HG03442 (cell line): ENCODE measurements at regions not wholly inside any gene's neighbourhood (a gene's known extent, or its start where the extent isn't known, plus 50 kb on each side); places are given as distances from the start of the nearest gene placed in this dataset.
"Not testable (repeated sequence)": the region's sequence is repeated elsewhere in the genome, so short reads cannot be mapped to it uniquely, and the experiment has no call there.

ENCODE experiments used
- ATAC-seq: cut with Tn5 transposase; IDR thresholded peaks from one replicate; pipeline ENCODE4 v1.9.1; 2021; ENCODE audit warnings: mild to moderate bottlenecking, moderate library complexity; ENCODE audit not compliant: unreplicated experiment

DNA sequence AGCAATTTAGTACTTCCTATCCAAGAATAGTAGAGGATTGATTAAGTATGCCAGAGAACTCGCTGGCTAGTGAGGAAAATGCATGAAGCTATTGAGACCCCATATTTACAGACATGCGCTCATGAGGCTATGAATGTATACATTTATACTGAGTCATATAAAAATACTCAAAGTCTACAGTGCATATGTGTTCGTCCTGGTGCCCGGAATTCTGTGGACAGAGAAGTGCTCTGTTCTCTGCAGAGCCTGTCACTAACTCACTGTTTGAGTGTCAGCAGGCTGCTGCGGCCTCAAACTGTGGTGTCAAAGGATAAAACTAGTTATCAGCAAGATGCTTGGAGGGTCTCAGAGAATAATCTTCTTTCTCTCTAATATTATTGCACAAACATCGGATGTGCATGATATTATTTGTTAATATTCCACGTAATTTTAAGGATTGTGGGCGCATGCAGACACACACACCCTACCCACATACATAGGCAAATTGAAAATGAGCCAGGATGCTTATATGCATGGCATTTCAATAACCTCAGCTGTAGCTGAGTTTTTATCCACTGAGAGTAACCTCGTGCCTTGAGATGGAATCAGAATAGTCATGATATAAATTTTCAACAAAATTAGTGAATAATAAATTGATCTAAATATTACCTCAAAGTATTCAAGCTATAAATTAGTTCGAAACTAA, 50.0 kb upstream of the TSC22D2 start:
- no peak for ATAC-seq

DNA sequence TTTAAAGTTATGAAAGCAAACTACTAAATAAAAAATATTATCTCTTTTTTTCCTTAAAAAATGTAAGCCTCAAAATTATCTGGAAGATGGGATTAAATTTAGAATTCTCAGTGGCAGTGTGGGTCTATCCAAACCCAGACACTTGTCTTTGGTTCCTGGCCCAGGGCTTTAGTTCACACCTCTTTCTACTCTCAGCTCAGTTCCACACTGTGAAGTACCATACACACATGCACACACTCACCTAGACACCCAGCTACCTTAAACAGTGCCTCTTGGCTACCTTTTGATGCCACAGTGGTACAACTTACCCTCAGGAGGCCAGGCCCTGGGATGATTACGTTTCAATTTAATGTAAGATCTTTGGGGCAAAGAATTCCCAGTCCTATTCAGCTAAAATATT, 51.0 kb upstream of the TSC22D2 start:
- ATAC-seq, result no peak

DNA sequence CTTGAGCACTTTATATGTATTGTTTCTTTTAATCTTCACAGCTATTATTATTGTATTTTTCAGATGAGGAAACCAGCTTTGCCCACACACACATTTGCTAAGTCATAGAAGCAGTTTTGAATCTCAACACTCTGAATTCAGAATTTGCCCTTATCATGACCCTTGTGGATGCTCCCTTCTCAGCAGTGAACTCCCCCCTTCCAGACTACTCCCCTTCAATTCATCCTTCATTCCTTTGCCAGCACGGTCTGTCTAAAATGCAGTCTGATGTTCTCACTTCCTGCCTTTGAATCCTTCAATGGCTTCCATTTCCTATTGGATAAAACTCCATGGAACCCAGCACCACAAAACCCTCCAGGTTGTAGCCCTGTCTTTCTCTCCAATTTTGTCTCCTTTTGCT, 52.5 kb upstream of the TSC22D2 start:
- ATAC-seq, result no peak

DNA sequence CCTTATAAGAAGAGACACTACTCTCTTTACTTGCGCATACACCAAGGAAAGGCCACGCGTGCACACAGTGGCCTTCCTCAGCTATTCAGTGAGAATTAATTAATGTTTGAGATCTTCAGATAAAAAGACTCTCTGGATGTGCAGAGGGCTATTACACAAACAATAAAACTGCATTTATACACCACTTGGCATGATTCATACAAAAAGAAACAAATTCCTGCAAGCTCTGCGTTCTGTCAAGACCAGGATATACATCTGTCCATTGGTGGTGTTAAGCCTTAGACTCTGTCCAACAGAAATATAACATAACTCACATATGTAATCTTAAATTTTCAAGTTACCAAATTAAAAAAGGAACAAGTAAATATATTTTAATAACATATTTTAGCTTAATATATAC, 55.2 kb upstream of the TSC22D2 start:
- no peak for ATAC-seq

DNA sequence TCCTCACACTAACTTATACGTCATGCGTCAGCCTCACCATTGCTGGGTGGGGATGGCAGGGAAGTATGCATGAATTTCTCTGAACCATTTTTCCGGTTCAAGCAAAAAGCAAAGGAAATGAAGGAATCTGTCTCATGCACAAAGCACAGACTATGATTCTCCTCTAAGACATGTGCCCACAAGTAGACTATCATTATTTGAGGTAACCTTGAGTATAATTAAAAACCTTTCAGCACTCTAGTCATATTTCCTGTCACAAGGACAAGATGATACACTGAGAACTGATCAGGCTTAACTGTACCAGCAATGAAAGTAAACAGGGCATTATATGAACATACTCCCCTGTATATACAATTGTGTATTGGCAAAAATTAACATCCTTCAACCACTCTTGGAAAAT, 56.7 kb upstream of the TSC22D2 start:
- ATAC-seq, result no peak

DNA sequence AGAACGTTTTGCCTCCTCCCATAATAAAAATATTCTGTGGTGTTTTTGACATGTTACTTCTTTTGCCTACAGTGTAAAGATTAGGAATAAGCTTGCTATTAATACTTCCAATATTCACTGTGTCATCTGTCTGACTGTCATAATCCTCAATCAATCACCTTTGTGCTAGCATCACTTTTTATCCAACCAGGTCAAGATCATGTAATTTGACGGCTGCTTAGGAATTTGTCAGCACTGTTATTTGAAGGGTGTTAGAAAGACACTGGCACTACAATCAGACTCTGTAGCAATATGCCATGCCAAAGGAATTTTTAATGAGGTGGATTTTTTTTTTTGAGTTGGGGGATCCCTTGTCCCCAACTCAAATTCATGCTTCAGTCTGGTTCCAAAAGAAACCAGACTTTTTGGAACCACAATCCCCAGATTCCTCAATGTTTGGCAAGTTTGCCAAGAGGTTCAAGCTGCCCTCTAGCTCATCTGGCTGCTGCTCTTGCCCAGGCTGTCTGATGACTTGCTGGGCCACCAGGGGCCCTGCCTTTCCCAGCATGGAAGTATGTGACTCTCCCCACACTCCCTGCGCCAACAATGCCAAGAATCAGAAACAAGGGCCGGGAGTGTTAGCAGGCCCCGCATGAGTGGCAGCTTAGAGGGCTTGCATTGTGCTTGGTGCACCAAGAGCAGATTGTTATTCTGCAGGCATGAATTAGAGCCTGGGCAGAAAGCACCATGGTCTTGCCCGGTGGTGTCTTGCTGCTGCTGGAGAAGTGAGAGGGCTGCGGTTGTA, 58.6 kb upstream of the TSC22D2 start:
- no peak for ATAC-seq

DNA sequence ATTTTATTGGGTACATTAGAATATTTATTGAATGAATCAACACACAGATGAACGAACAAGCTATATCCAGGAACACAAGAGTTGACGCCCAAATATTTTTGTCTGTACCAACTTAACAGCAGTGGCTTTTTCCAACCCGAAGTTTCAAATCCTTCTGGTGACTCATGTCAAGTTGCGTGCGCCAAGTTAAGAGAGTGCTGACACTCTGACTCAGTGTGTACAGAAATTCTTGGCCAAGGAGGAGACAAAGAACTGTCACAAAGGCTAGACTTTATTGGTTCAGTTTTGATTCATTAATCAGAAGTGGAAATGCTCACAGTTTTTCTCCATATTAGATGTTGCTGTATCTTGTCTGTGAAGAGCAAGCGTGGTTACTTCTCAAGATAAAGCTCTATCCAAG, 59.6 kb upstream of the TSC22D2 start:
- ATAC-seq, result no peak

DNA sequence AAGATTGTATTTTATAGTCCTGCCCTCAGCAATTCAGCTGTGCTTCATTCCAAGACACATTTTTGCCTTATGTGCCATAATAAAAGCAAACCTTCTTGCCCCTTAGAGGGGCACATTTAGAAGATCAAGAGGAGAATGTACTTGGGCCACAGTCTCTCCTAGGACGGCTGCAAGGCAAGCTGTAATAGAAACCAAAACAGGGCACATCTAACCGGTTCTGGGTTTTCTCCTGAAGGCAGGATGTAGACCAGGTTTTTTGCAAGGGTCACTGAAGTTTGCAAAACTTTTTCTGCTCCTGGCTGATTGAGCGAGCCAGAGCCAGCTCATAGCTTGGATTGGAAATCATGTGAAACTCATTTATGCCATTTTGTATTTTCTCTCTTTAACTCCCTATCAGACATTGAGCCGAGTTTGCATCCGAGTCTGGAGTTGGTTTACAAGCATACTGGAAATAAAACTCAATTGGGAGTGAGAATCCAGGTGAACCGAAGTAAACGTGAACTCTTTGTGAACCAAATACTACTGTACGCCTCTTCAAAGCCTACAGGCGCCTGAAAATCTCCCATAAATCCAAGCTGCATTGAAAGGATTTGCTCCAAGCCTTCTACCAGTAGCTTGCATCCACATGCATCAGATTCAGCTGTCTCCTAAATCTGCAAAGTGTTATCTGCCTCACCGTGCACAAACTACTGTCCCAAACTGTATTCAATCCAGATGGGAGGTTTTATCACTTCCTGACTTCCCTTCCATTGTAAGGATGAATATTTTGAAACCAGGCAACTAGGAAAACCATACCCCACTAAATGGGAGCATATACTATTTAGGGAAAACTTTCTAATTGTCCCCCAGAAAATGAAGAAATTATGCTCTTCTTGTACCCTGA, 60.9 kb upstream of the TSC22D2 start:
- ATAC-seq, result no peak

DNA sequence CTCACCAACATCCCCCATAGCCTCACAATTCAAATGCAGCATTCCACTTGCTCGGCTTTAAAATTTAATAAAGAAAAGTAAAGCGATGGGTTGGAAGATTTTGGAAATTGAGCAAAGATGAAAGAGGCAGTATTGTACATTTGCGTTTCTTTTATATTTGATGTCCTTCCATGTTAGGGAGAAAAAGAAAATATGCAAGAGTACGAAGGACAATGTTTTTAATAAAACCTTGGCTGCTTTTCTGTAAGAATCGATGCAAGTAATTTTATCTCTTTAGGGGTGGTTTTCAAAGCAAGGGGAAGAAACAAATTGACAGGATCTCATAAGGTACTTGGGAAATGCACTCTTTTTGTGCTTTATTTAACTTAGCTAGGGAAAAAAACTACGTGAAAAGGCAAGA, 61.8 kb upstream of the TSC22D2 start:
- ATAC-seq, result no peak

DNA sequence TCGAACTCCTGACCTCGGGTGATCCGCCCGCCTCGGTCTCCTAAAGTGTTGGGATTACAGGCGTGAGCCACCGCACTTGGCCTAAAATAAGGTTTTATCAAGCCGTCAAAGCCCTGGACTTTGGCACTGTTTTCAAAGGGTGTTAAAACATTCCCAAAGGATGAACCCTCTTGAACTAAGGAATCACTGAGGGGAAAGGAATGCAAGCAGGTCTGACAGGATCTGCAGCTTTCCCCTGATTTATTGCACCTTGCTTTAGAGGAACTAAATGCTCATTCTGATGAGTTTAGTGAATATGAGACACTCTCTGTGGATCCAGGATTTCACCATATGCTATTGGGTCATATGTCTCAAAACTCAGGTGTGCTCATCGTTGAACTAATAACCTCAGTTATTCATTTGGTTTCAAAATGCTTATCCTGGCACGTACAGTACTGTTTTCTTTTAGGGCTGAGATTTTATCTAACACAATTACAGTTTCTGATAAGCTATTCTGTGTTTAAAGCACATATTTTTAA, 63.0 kb upstream of the TSC22D2 start:
- no peak for ATAC-seq

DNA sequence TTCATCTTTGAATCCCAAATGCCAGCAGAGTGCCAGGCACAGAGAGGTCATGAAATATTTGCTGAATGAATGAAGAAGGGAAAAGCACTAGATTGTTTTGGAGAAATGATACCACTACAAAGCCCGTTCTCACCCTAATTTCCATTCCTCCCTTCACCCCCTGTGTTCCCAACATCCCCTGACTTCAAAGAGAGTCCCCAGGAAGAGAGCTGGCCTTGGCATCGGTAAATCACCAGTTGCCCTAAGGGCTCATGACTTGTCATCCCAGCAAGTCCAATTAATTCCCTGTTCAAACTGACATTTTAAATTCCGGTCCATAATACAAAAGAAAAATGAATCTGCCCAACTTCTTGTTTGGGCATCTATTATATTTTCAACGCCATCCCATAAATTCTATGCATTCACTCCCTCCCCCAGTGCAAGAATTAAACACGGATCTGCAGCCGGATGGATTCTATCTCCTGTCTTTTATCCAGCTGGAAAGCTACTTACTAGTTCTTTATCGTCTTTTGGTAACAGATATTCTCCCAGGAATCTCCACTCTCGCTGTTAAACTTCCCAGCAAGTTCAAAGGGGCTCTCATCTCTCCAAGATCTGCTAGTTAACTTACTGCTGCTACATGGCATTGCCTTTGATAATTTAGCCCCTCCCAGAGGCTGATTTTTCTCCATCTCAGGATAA, 63.9 kb upstream of the TSC22D2 start:
- ATAC-seq, result no peak

DNA sequence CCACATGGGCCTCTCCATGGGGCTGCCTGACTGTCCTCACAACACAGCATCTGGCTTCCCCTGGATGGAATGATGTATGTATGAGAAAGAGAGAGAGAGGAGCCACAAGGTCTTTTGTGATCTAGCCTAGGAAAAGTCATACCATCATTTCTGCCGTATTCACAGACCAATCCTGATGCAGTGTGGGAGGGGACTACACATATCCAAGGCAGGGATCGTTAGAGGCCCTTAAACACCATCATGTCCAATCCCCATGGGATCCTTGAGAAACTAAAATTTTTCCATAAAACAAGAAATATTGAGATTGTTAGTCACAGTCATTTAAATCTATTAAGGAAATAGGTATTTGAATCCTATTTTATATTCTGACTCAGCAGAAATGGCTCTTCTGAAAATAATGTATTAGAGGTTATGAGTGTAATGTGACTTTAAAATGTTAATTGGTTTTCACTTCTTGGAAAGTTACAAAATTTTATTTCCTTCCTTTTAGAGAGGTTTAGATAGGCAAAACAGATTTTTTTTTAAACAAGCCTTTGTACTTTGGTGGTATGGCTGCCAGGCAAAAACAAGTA, 65.1 kb upstream of the TSC22D2 start:
- no peak for ATAC-seq

DNA sequence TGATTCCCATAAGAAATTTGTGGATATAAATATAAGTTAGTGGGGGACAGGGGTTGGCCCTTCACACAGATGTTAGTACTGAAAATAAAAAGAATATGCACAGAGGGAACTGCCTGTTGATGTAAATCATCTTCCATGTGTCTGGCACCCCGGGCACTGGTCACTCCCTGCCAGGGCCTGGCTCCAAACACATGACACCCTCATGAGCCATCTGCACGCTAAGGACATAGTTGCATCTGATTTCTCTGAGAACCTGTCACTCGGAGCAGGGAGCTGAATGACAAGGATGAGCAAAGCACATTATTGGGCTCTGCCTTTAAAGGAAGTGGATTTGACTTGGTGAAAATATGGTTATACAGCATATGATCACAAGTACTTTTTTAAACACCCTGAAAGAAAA, 66.2 kb upstream of the TSC22D2 start:
- ATAC-seq, result no peak

DNA sequence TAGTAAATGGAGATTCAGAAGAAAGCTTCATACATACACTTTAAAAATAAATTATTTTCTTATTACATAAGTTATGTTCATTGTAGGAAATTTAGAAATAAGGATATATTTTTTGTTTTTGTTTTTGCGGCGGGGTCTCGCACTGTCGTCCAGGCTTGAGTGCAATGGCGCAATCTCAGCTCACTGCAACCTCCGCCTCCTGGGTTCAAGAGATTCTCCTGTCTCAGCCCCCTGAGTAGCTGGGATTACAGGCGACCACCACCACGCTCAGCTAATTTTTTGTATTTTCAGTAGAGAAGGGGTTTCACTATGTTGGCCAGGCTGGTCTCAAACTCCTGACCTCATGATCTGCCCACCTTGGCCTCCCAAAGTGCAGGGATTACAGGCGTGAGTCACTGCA, 71.7 kb upstream of the TSC22D2 start:
- ATAC-seq, result not testable (repeated sequence)

DNA sequence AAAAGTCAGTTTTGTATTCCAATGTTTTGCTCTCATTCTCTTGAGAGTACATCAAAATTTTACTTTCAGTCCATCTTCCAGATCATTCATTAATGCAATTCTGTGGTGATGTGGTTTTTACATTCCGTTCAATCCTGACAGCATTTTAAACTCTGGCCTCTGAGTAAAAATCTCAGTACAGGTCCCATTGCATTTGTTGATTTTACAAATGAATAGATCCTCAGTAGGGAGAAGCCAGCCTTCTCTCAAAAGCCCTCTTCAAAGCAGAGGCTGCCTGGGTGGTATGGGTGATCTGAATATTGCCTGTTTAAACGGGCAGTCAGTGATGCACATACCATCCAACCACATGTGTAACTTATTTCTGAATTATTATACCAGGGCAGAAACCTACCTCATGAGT, 72.5 kb upstream of the TSC22D2 start:
- ATAC-seq, result no peak

DNA sequence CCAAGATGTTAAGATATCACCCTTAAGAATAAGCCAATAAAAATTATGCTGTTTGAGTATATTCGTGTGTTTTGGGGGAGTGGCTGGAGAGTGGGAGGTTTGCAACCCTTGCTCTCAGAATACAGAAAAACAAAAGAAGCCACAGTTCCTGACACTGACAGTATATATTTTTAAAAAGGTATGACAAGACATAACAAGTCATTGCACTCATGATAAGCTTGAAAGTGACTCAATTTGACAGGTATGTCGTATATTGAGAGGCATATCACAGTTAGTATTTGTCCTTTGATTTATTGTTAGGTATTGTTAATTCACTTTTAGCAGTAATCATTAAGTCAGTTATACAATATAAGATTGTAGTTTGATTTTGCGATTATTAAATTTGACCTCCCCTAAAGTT, 73.1 kb upstream of the TSC22D2 start:
- no peak for ATAC-seq

DNA sequence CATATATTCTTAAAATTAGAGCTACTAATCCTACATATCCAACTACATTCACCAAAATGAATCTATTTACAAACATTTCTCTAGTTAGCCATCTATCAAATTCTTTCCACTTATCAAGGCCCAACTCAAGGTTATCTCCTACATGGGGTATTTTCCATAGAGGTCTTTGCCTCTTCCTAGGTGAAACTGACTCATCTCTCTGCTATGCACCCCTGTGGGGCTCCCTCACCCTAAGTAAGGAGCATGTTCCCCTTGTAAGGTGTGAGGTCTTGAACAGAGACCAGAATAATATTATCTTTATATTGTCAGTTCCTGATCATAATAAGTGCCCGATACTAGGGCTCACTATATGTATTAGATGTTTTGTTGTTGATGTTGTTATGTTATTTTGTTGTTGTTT, 74.6 kb upstream of the TSC22D2 start:
- no peak for ATAC-seq

DNA sequence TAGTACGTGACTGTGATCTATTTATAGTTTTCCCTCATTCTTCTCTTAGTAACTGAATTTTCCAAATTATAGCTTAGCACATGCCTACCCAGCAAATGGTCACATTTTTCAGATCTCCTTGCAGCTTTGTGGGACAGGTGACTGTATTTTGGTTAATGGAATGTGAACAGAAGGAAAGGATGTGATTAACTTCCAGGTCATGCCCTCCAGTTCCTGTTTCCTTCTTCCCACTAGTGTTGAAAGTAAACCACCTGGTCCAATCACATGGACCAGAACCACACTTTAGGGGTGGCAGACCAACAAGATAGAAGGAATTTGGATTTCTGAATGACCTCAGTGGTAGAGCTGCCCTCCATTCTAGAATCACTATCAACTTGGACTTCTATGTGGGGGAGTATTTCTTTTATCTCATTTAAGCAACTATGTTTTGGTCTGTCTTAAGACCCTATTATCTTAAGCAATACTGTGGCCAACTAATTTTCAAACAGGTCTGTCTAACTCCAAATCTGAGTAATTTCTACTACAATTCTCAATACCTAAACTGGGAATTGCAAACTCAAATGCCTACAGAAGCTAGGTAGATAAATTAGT, 76.0 kb upstream of the TSC22D2 start:
- ATAC-seq, result no peak

DNA sequence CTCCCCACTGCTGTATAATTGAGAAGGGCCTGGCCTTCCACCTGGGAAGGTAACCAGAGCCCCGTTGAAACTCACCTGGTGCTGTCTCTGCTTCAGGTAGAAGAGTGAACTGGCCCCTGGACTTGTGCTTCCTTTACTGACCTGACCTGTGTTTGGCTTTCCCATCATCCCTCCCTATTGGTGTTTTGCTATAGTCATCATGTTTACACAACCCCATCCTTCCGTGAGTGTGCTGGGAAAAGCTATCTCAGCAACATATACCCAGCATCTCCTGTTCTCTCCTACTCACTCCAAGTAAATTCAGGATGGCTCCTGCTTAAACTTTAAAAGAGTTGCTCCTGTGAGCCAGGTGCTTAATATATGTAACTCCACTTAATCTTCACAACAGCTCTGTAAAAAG, 77.2 kb upstream of the TSC22D2 start:
- ATAC-seq, result no peak

DNA sequence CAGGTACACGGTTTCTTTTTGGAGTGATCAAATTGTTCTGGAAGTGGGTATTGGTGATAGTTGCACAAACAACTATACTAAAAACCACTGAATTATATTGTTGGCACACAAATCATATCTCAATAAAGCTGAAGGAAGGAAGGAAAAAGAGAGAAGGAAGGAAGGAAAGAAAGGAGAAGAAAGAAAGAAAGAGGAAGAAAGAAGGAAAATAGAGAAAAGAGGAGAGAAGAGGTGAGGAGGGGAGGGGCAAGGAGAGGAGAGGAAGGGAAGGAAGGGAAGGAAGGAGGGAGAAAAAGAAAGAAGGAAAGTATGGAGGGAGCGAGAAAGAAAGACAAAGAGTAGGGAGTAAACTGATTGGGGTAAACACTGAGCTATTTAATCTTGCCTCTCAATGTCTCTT, 77.9 kb upstream of the TSC22D2 start:
- no peak for ATAC-seq
